B cell (primary cell): ENCODE measurements at regions not wholly inside any gene's neighbourhood (a gene's known extent, or its start where the extent isn't known, plus 50 kb on each side); places are given as distances from the start of the nearest gene placed in this dataset.

Experiments
- ATAC-seq: fragments of 200-7000 bp; cut with Tn5 transposase; one replicate; pipeline ENCODE4 v1.10.0; 2021; ENCODE audit warnings: low read depth, mild to moderate bottlenecking, moderate number of reproducible peaks, moderate library complexity
- CTCF ChIA-PET: fragments of 350-600 bp; sonication (Branson Sonifier 250); formaldehyde crosslinking; loops from one replicate; lab custom pipeline; 2021; ENCODE audit warnings: antibody characterized with exemption, inconsistent platforms; lab: Charles Lee
- POLR2A ChIA-PET: fragments of 350-600 bp; sonication (Branson Sonifier 250); formaldehyde crosslinking; loops from one replicate; lab custom pipeline; 2021; ENCODE audit warnings: antibody characterized with exemption; lab: Charles Lee
- DNase-seq: peaks from one replicate; pipeline ENCODE4 v3.0.0; 2013
- H2AFZ ChIP-seq: 2 replicates; pipeline ENCODE4 v1.6.1; 2012; ENCODE audit warnings: mild to moderate bottlenecking, low read depth, low read length; ENCODE audit not compliant: insufficient read depth, poor library complexity, severe bottlenecking
- H3K27ac ChIP-seq, 2 donors: 1 replicate in 1 of 2; 2 replicates in 1 of 2; pipeline ENCODE4 v1.5.1; 2012 to 2013; ENCODE audit warnings: low read length in 2 of 2, mild to moderate bottlenecking in 2 of 2, moderate library complexity in 1 of 2
- H3K27me3 ChIP-seq, 4 experiments: fragments of 200-600 bp in 1 of 4; sonication (generic) in 1 of 4; replicated peaks in 1 of 4; 1 replicate in 2 of 4; 2 replicates in 2 of 4; pipeline versions ENCODE4 v1.6.1 to v1.7.0; 2013 to 2016; ENCODE audit warnings: low read length in 3 of 4, mild to moderate bottlenecking in 2 of 4, mixed read lengths in 1 of 4, moderate library complexity in 1 of 4; ENCODE audit not compliant: insufficient read depth in 4 of 4, control insufficient read depth in 3 of 4; ENCODE audit errors: control extremely low read depth in 1 of 4
- H3K36me3 ChIP-seq, 2 experiments: replicated peaks in 1 of 2; 1 replicate in 1 of 2; 2 replicates in 1 of 2; pipeline versions ENCODE4 v1.6.1 to v1.7.1; 2013; ENCODE audit warnings: low read length in 1 of 2; ENCODE audit not compliant: insufficient read depth in 2 of 2, control insufficient read depth in 1 of 2; ENCODE audit errors: control extremely low read depth in 1 of 2, extremely low read depth in 1 of 2
- H3K4me1 ChIP-seq, 2 donors: fragments of 200-600 bp in 1 of 2; sonication (generic) in 1 of 2; 1 replicate in 1 of 2; 2 replicates in 1 of 2; pipeline versions ENCODE4 v1.5.1 to v1.6.1; 2013 to 2017; ENCODE audit warnings: low read length in 2 of 2; ENCODE audit not compliant: control insufficient read depth in 2 of 2, insufficient read depth in 2 of 2
- H3K4me2 ChIP-seq: replicated peaks from 2 replicates; pipeline ENCODE3; 2012; ENCODE audit warnings: mild to moderate bottlenecking, low read depth, low read length; ENCODE audit not compliant: poor library complexity, severe bottlenecking
- H3K4me3 ChIP-seq, 5 experiments: fragments of 200-600 bp in 1 of 5; sonication (generic) in 1 of 5; 1 replicate in 3 of 5; 2 replicates in 2 of 5; pipeline versions ENCODE4 v1.5.1 to v1.7.0; 2011 to 2016; ENCODE audit warnings: low read length in 4 of 5, mild to moderate bottlenecking in 4 of 5, low read depth in 2 of 5, control low read depth in 1 of 5, moderate library complexity in 1 of 5; ENCODE audit not compliant: insufficient read depth in 1 of 5; ENCODE audit errors: control extremely low read depth in 1 of 5, extremely low read depth in 1 of 5
- H3K79me2 ChIP-seq: fragments of 200-600 bp; sonication (generic); one replicate; pipeline ENCODE4 v1.6.0; 2016; ENCODE audit warnings: low read length; ENCODE audit not compliant: control insufficient read depth, insufficient read depth
- H3K9ac ChIP-seq: fragments of 200-600 bp; sonication (generic); 2 replicates; pipeline ENCODE4 v1.6.1; 2017; ENCODE audit warnings: mild to moderate bottlenecking, low read length, moderate library complexity
- H3K9me3 ChIP-seq, 3 donors: one replicate each; pipeline versions ENCODE4 v1.6.1 to v1.7.1; 2013; ENCODE audit warnings: low read length in 2 of 3; ENCODE audit not compliant: control insufficient read depth in 2 of 3, insufficient read depth in 1 of 3; ENCODE audit errors: control extremely low read depth in 1 of 3
- H4K20me1 ChIP-seq: 2 replicates; pipeline ENCODE4 v1.6.0; 2012; ENCODE audit warnings: mild to moderate bottlenecking, low read length; ENCODE audit not compliant: insufficient read depth, control insufficient read depth, poor library complexity, severe bottlenecking
- H3K27ac Mint-ChIP-seq: one replicate; pipeline ENCODE4 v1.8.0; 2021; ENCODE audit warnings: mixed read lengths
- H3K27me3 Mint-ChIP-seq: one replicate; pipeline ENCODE4 v1.8.0; 2021; ENCODE audit warnings: mixed read lengths
- H3K4me1 Mint-ChIP-seq: one replicate; pipeline ENCODE4 v1.8.0; 2021; ENCODE audit warnings: mixed read lengths
- H3K4me3 Mint-ChIP-seq: one replicate; pipeline ENCODE4 v1.8.0; 2021; ENCODE audit warnings: mixed read lengths
- H3K9me3 Mint-ChIP-seq: one replicate; pipeline ENCODE4 v1.8.0; 2022; ENCODE audit warnings: mixed read lengths; ENCODE audit not compliant: insufficient read depth
- EZH2 ChIP-seq: IDR thresholded peaks from 2 replicates; pipeline ENCODE4 v1.6.1; 2012; ENCODE audit warnings: borderline replicate concordance, low read depth, mild to moderate bottlenecking, moderate library complexity, low read length; ENCODE audit not compliant: insufficient read depth, poor library complexity, severe bottlenecking
- WGBS: methylation state at CpG from one replicate; pipeline ENCODE4 v1.1.5; 2013; ENCODE audit warnings: missing lambda C conversion rate; ENCODE audit not compliant: insufficient coverage; 5-methylcytosine and 5-hydroxymethylcytosine counted together
- intact Hi-C: fragments of 100-400 bp; cut with micrococcal nuclease; formaldehyde crosslinking; loops from one replicate; pipeline ENCODE4 v1.10.0; 2022
- TF ChIP-seq, protein P1 (sequence below): fragments of 200-600 bp; IDR thresholded peaks from one replicate; pipeline ENCODE4 v1.8.0; 2022; ENCODE audit warnings: antibody characterized with exemption, mild to moderate bottlenecking

DNA sequence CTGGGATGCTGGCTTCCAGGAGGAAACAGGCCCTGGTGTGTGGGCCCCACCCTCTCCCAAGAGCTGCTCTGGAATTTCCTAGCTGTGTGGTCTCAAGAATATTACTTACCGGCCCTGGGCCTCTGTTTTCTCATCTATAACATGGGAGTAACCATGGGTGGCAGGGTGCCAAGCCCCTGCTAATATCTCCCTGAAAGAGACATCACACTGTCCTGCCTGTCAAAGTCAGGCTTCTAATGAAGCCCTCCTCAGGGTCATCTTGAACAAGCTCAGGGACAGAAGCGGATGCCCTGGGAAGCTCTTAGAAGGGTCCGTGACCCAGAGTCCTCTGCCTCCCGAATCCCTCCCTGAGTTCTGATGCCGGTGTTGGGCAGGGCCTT is 173.2 kb upstream of the HDAC4 start:
- Histone ChIP-seq H3K79me2 (no peaks in the 10 kb centered on the region), H3K9ac (no peak overlapping the region), H3K4me3 (no peak overlapping the region), H3K36me3 (no peaks in the 10 kb centered on the region), H3K9me3 (peaks cover 0 to 12% (median 0%) of the 10 kb centered on the region in 3 donors), H3K27me3 (peaks cover 0 to 8% (median 0%) of the 10 kb centered on the region in 4 experiments), H4K20me1 (no peaks in the 10 kb centered on the region), H3K4me1 (no peaks in the 10 kb centered on the region), H2AFZ (no peak overlapping the region), H3K4me2 (no peak overlapping the region), H3K27ac (no peak overlapping the region)
- POLR2A ChIA-PET: no interaction called here
- CTCF ChIA-PET: no interaction called here
- Mint-ChIP-seq H3K27me3 (peaks cover 9% of the 10 kb centered on the region), H3K4me1 (no peaks in the 10 kb centered on the region), H3K9me3 (no peaks in the 10 kb centered on the region), H3K27ac (no peak overlapping the region), H3K4me3 (no peak overlapping the region)
- no peak for DNase-seq
- intact Hi-C loops: no loop called here
- 93% methylated on average over 5 of the region's 5 CpGs for WGBS
- ATAC-seq: no peak
- no peak for TF ChIP-seq EZH2
- TF ChIP-seq, protein P1, sequence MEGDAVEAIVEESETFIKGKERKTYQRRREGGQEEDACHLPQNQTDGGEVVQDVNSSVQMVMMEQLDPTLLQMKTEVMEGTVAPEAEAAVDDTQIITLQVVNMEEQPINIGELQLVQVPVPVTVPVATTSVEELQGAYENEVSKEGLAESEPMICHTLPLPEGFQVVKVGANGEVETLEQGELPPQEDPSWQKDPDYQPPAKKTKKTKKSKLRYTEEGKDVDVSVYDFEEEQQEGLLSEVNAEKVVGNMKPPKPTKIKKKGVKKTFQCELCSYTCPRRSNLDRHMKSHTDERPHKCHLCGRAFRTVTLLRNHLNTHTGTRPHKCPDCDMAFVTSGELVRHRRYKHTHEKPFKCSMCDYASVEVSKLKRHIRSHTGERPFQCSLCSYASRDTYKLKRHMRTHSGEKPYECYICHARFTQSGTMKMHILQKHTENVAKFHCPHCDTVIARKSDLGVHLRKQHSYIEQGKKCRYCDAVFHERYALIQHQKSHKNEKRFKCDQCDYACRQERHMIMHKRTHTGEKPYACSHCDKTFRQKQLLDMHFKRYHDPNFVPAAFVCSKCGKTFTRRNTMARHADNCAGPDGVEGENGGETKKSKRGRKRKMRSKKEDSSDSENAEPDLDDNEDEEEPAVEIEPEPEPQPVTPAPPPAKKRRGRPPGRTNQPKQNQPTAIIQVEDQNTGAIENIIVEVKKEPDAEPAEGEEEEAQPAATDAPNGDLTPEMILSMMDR: no peak

GRCh38 chr2:239570971-239571520 is 170.2 kb upstream of the HDAC4 start:
- CTCF ChIA-PET: no interaction called here
- Histone ChIP-seq H3K4me3 (no peak overlapping the region), H3K4me2 (no peak overlapping the region), H4K20me1 (no peaks in the 10 kb centered on the region), H3K27ac (no peak overlapping the region), H2AFZ (no peak overlapping the region), H3K9ac (no peak overlapping the region), H3K9me3 (peaks cover 0 to 6% (median 0%) of the 10 kb centered on the region in 3 donors), H3K4me1 (no peaks in the 10 kb centered on the region), H3K27me3 (peaks cover 0 to 3% (median 0%) of the 10 kb centered on the region in 4 experiments), H3K79me2 (no peaks in the 10 kb centered on the region), H3K36me3 (no peaks in the 10 kb centered on the region)
- peaks cover 9% of the 10 kb centered on the region for H3K27me3 Mint-ChIP-seq
- no peaks in the 10 kb centered on the region for H3K9me3 Mint-ChIP-seq
- 76% methylated on average over 6 of the region's 6 CpGs for WGBS
- no peaks in the 10 kb centered on the region for H3K4me1 Mint-ChIP-seq
- ATAC-seq (no peak), DNase-seq (no peak)
- POLR2A ChIA-PET: no interaction called here
- H3K27ac Mint-ChIP-seq: no peak overlapping the region
- TF ChIP-seq, protein P1: no peak
- TF ChIP-seq EZH2: no peak
- intact Hi-C loops: no loop called here
- H3K4me3 Mint-ChIP-seq: no peak overlapping the region
